ENCODE measurements at regions not wholly inside any gene's neighbourhood (a gene's known extent, or its start where the extent isn't known, plus 50 kb on each side); places are given as distances from the start of the nearest gene placed in this dataset.

GRCh38 chr3:55159016-55159415 lies 231.2 kb upstream of the LRTM1 start:
- no peak for FAIRE-seq
- H3K27ac ChIP-seq, result no peak overlapping the region
- TF ChIP-seq, protein P1, sequence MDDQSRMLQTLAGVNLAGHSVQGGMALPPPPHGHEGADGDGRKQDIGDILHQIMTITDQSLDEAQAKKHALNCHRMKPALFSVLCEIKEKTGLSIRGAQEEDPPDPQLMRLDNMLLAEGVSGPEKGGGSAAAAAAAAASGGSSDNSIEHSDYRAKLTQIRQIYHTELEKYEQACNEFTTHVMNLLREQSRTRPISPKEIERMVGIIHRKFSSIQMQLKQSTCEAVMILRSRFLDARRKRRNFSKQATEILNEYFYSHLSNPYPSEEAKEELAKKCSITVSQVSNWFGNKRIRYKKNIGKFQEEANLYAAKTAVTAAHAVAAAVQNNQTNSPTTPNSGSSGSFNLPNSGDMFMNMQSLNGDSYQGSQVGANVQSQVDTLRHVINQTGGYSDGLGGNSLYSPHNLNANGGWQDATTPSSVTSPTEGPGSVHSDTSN (IDR thresholded peaks at IDR 0.05), result no peak
- TF ChIP-seq ZC3H11A (IDR thresholded peaks at IDR 0.05), result no peak
- no peak for TF ChIP-seq JUN (IDR thresholded peaks at IDR 0.05)
- no peak for TF ChIP-seq EHMT2 (IDR thresholded peaks at IDR 0.05; ENCODE audit: low read depth)
- TF ChIP-seq BCL3 (IDR thresholded peaks at IDR 0.05), result no peak
- TF ChIP-seq ZNF302 (CRISPR knock-in tag; IDR thresholded peaks at IDR 0.05), result no peak
- TF ChIP-seq CEBPB (IDR thresholded peaks at IDR 0.05), result no peak
- TF ChIP-seq ESRRA (IDR thresholded peaks at IDR 0.05; ENCODE audit: borderline replicate concordance, low read length), result no peak
- no peak for TF ChIP-seq MAFK (IDR thresholded peaks at IDR 0.05; ENCODE audit: partially characterized antibody)
- no peak for TF ChIP-seq REST (IDR thresholded peaks at IDR 0.05)
- no peak for TF ChIP-seq MYC (IDR thresholded peaks at IDR 0.05; ENCODE audit: borderline replicate concordance, low read length)
- TF ChIP-seq RAD21 (conservative IDR thresholded peaks at IDR 0.05 in 1 of 2, IDR thresholded peaks at IDR 0.05 in 1 of 2), result no peak
- no peak for TF ChIP-seq FOXS1 (CRISPR knock-in tag; IDR thresholded peaks at IDR 0.05)
- TF ChIP-seq, protein P2, sequence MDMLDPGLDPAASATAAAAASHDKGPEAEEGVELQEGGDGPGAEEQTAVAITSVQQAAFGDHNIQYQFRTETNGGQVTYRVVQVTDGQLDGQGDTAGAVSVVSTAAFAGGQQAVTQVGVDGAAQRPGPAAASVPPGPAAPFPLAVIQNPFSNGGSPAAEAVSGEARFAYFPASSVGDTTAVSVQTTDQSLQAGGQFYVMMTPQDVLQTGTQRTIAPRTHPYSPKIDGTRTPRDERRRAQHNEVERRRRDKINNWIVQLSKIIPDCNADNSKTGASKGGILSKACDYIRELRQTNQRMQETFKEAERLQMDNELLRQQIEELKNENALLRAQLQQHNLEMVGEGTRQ (IDR thresholded peaks at IDR 0.05), result no peak
- TF ChIP-seq RNF2 (IDR thresholded peaks at IDR 0.05; ENCODE audit: borderline replicate concordance, low read depth), result no peak
- no peak for TF ChIP-seq FOSB (CRISPR knock-in tag; IDR thresholded peaks at IDR 0.05)
- no peak for TF ChIP-seq HOXB5 (CRISPR knock-in tag; IDR thresholded peaks at IDR 0.05)
- TF ChIP-seq NFE2L2 (conservative IDR thresholded peaks at IDR 0.05; ENCODE audit: low read length), result no peak
- ChIA-PET CTCF (interaction anchor here (0.6 kb wide), 1 partner anchor 513 kb away, joined by 4 read pairs; no protein-coding TSS in a partner anchor), POLR2A (no interaction called here)
- H3K9me3 ChIP-seq, result no peaks in the 10 kb centered on the region
- 0% methylated on average over 2 of the region's 2 CpGs for WGBS (ENCODE audit: missing lambda C conversion rate)
- H3K4me1 ChIP-seq, result no peaks in the 10 kb centered on the region
- ATAC-seq, result no peak
- H3K4me2 ChIP-seq, result no peak overlapping the region
- DNase-seq (ENCODE audit: low read depth in 1 of 2, low spot score in 1 of 2), result no peak
- no peak overlapping the region for H3K4me3 ChIP-seq

DNA sequence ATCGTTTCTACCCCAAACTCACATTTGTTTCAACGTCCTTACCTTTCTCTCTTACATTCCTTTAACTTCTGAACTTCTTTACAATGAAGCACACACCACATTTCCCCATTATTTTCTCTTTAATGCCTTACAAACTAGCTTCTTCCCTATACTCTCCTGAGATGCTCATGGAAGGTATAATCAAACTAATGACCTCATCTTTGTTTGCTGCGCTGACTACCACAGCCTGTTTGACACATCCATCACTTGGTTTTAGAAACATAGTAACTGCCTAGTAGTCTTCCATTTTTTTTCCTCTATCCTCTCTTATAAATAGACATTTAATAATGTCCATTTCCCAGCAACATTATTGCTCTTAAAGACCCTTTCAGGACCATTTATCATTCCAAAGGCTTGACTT lies 230.5 kb upstream of the LRTM1 start:
- WGBS (ENCODE audit: missing lambda C conversion rate), result 8% methylated on average over 3 of the region's 3 CpGs
- TF ChIP-seq MAFK (IDR thresholded peaks at IDR 0.05; ENCODE audit: partially characterized antibody) (no peak), SMC3 (IDR thresholded peaks at IDR 0.05) (no peak), CBX8 (IDR thresholded peaks at IDR 0.05) (no peak), EP300 (IDR thresholded peaks at IDR 0.05) (no peak), MAZ (IDR thresholded peaks at IDR 0.05; ENCODE audit: borderline replicate concordance, low read depth, low read length) (no peak), HOXA7 (CRISPR knock-in tag; IDR thresholded peaks at IDR 0.05) (no peak)
- TF ChIP-seq, protein P1 (IDR thresholded peaks at IDR 0.05), result no peak
- TF ChIP-seq, protein P3, sequence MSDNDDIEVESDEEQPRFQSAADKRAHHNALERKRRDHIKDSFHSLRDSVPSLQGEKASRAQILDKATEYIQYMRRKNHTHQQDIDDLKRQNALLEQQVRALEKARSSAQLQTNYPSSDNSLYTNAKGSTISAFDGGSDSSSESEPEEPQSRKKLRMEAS (IDR thresholded peaks at IDR 0.05), result no peak
- no peak overlapping the region for H3K4me3 ChIP-seq
- DNase-seq (ENCODE audit: low read depth in 1 of 2, low spot score in 1 of 2) (no peak), ATAC-seq (no peak), FAIRE-seq (no peak)
- H3K4me1 ChIP-seq, result no peaks in the 10 kb centered on the region
- ChIA-PET CTCF (no interaction called here), POLR2A (no interaction called here)
- H3K27ac ChIP-seq, result no peak overlapping the region
- no peak overlapping the region for H3K4me2 ChIP-seq
- H3K9me3 ChIP-seq, result no peaks in the 10 kb centered on the region
